Retinal pigment epithelial cell (primary cell): ENCODE measurements at regions not wholly inside any gene's neighbourhood (a gene's known extent, or its start where the extent isn't known, plus 50 kb on each side); places are given as distances from the start of the nearest gene placed in this dataset.

Experiments
- DNase-seq: peaks from one replicate; pipeline ENCODE4 v3.0.0-alpha.2; 2010; ENCODE audit warnings: low read depth
- H3K4me3 ChIP-seq: 2 replicates; pipeline ENCODE4 v1.5.1; 2011; ENCODE audit warnings: mild to moderate bottlenecking, low read length, control low read depth, moderate library complexity
- TF ChIP-seq, protein P1 (sequence below): conservative IDR thresholded peaks from 2 replicates; pipeline ENCODE4 v1.5.1; 2011; ENCODE audit warnings: low read depth, low read length, control low read depth, inconsistent platforms

DNA sequence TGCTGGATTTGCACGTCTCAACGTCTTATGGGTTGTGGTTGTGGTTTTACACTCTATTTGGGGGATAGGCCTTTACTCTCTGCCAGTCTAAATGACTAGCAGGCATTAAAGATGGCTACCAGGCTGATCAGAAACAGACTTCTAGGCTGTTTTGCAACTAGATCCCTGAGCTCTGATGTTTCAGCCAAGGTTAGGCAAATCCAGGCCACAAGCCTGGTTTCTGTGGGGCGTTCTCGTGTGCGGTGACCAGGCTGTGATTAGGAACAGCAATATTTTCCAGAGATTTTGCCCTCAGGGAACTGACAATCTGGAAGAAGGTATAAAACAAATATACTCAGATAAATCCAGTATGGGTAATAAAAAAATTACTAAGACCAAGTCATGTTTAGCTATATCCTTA is 502.4 kb downstream of the INSC start:
- H3K4me3 ChIP-seq, result no peak overlapping the region
- no peak for DNase-seq
- TF ChIP-seq, protein P1, sequence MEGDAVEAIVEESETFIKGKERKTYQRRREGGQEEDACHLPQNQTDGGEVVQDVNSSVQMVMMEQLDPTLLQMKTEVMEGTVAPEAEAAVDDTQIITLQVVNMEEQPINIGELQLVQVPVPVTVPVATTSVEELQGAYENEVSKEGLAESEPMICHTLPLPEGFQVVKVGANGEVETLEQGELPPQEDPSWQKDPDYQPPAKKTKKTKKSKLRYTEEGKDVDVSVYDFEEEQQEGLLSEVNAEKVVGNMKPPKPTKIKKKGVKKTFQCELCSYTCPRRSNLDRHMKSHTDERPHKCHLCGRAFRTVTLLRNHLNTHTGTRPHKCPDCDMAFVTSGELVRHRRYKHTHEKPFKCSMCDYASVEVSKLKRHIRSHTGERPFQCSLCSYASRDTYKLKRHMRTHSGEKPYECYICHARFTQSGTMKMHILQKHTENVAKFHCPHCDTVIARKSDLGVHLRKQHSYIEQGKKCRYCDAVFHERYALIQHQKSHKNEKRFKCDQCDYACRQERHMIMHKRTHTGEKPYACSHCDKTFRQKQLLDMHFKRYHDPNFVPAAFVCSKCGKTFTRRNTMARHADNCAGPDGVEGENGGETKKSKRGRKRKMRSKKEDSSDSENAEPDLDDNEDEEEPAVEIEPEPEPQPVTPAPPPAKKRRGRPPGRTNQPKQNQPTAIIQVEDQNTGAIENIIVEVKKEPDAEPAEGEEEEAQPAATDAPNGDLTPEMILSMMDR, result no peak

DNA sequence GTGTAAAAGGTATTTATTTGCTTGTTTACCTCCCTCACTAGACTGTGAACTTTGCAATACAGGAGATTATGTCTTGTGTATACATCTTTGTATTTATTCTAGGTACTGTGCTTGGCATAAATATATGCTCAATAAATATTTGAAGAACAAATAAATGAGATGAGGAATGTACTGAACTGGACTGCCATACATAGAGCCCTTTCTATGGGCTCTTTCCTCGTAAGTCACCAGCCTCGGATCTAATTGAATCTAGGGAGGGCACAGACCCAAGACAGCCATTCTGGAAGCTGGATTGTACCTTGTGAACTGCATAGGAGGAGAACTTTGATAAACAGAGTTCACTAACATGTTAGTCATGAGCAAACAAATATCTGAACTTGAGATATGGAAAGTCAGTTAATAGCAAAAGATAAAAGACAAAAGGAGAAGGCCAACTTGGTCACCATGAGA is 503.9 kb downstream of the INSC start:
- DNase-seq, result no peak
- no peak overlapping the region for H3K4me3 ChIP-seq
- TF ChIP-seq, protein P1, result no peak

DNA sequence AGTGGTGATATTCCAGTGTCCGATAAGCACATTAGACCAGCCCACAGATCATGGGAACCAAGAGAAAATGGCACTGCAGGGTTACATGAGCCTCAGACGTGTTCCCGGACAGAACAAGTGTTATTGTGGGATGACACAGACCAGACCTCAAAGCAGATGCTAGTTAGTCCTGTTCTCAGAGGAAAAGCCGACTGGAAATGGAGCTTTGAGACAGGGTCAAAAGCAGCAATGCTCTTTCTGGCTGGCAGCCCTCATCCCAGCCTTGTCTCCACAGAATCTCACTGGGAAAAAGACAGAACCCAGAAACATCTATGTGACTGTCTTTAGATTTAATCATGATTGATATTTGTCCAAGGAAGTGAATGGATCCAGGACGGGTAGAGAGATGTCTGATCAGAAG is 506.8 kb downstream of the INSC start:
- DNase-seq, result no peak
- TF ChIP-seq, protein P1, result no peak
- no peak overlapping the region for H3K4me3 ChIP-seq

- no peak for DNase-seq
- no peak overlapping the region for H3K4me3 ChIP-seq
- TF ChIP-seq, protein P1, result no peak
Measured at GRCh38 chr11:15622231-15622890, 507.6 kb downstream of the INSC start.

DNA sequence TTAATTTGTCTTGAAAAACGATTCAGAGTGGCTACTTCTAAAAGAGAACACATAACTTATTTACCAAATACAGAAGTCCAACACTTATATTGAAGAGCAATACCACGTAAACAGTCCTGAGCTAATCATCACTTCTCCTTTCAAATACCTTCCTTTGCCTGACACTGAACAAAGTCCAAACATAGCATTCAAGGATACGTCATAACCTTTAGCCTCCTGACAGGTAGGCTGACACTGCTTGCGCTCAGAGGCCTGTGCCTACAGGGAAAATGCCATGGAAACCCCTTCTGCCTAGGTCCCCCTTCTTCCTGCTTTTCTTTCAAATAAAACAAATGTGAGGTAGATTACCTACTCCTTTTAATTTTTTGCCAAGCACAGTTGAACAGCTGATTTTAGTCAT is 510.0 kb downstream of the INSC start:
- TF ChIP-seq, protein P1, result no peak
- H3K4me3 ChIP-seq, result no peak overlapping the region
- no peak for DNase-seq

DNA sequence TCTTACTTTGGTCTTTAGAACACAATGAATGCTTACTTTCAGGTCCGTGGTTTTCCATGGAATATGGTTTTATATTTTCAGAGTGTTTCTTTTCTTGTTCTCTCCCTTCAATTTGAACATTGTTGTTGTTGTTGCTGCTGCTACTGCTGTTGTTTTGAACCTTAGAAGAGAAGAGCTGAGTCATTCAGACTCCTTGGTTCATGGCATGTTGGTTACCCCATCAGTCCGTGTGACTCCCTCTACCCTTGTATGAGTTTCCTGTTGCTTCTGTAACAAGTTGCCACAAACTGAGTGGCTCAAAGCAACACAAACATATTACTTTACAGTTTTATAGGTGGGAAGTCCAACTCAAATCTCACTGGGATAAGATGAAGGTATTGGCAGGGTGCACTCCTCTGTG is 511.0 kb downstream of the INSC start:
- no peak for DNase-seq
- TF ChIP-seq, protein P1, result no peak
- H3K4me3 ChIP-seq, result no peak overlapping the region

DNA sequence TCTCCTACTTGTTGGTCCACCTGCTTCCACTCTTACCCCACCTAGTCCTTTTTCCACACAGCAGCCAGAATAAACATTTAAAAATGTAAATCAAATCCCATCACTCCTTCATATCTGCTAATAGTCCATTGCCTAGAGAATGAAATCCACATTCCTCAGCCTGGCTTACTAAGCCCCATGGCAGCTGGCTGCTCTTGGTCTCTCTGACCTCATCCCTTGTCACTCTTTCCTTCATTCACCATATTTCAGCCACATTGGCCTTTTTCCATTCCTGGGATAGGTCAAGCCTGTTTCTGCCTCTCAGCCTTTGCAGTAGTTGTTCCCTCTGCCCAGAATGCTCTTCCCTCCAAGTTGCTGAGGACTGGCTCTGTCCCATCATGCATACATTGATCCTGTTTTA is 512.8 kb downstream of the INSC start:
- no peak overlapping the region for H3K4me3 ChIP-seq
- DNase-seq, result no peak
- TF ChIP-seq, protein P1, result no peak
